SU-DHL-6 (cell line): ENCODE measurements at regions not wholly inside any gene's neighbourhood (a gene's known extent, or its start where the extent isn't known, plus 50 kb on each side); places are given as distances from the start of the nearest gene placed in this dataset.

Experiments used
- H2AFZ ChIP-seq: fragments of 200-600 bp; sonication (generic); 2 replicates; pipeline ENCODE4 v1.6.1; 2014; ENCODE audit warnings: low read depth, mild to moderate bottlenecking, moderate library complexity, mixed read lengths, antibody characterized with exemption, low read length; ENCODE audit not compliant: severe bottlenecking
- H3F3A ChIP-seq: fragments of 200-600 bp; shearing (Covaris generic); 2 replicates; pipeline ENCODE4 v1.6.0; 2016; ENCODE audit warnings: antibody characterized with exemption, mild to moderate bottlenecking; ENCODE audit not compliant: insufficient read depth
- H3K27ac ChIP-seq: fragments of 200-600 bp; sonication (generic); 2 replicates; pipeline ENCODE4 v1.5.1; 2016; ENCODE audit warnings: low read depth, mild to moderate bottlenecking, low read length, moderate library complexity, mixed read lengths
- H3K27me3 ChIP-seq: fragments of 200-600 bp; sonication (generic), shearing (Covaris generic); 2 replicates; pipeline ENCODE4 v1.6.0; 2014; ENCODE audit warnings: mild to moderate bottlenecking, low read length
- H3K36me3 ChIP-seq: fragments of 200-600 bp; sonication (generic); 2 replicates; pipeline ENCODE4 v1.6.1; 2014; ENCODE audit warnings: mild to moderate bottlenecking, low read length, mixed read lengths
- H3K4me2 ChIP-seq: fragments of 300-600, 200-600 bp; shearing (Covaris generic), sonication (generic); 2 replicates; pipeline ENCODE4 v1.6.0; 2014; ENCODE audit warnings: low read length, low read depth, mild to moderate bottlenecking; ENCODE audit not compliant: poor library complexity, severe bottlenecking
- H3K4me3 ChIP-seq: fragments of 200-600 bp; sonication (generic); 2 replicates; pipeline ENCODE4 v1.5.1; 2014; ENCODE audit warnings: antibody characterized with exemption, low read length, mild to moderate bottlenecking, mixed read lengths; ENCODE audit not compliant: insufficient read depth, poor library complexity, severe bottlenecking
- H3K79me2 ChIP-seq: fragments of 200-600 bp; sonication (generic); 2 replicates; pipeline ENCODE4 v1.6.1; 2014; ENCODE audit warnings: mild to moderate bottlenecking, low read length, moderate library complexity; ENCODE audit not compliant: insufficient read depth
- H3K9ac ChIP-seq: fragments of 200-600 bp; sonication (generic); 2 replicates; pipeline ENCODE4 v1.7.0; 2014; ENCODE audit warnings: mild to moderate bottlenecking, low read length
- H3K9me2 ChIP-seq: fragments of 200-600 bp; sonication (generic); replicated peaks from 2 replicates; pipeline ENCODE4 v1.6.1; 2014; ENCODE audit warnings: low read length; ENCODE audit not compliant: insufficient read depth
- H3K9me3 ChIP-seq: fragments of 200-600 bp; sonication (generic); 2 replicates; pipeline ENCODE4 v1.6.1; 2014; ENCODE audit warnings: low read length, mixed read lengths; ENCODE audit not compliant: insufficient read depth
- H4K20me1 ChIP-seq: fragments of 200-600 bp; sonication (generic); 2 replicates; pipeline ENCODE4 v1.6.1; 2014; ENCODE audit warnings: low read depth, mild to moderate bottlenecking, antibody characterized with exemption, low read length, moderate library complexity, mixed read lengths
- EZH2phosphoT487 ChIP-seq: fragments of 200-600 bp; sonication (generic), shearing (Covaris generic); conservative IDR thresholded peaks from 2 replicates; pipeline ENCODE4 v1.6.1; 2018; ENCODE audit warnings: mild to moderate bottlenecking, antibody characterized with exemption, low read length, moderate library complexity, mixed read lengths
- TF ChIP-seq, protein P1 (sequence below): fragments of 200-600 bp; sonication (generic); IDR thresholded peaks from one replicate; pipeline ENCODE4 v1.5.1; 2017; ENCODE audit warnings: antibody characterized with exemption, mild to moderate bottlenecking, low read length, moderate library complexity; ENCODE audit not compliant: insufficient read depth, poor library complexity, severe bottlenecking

DNA sequence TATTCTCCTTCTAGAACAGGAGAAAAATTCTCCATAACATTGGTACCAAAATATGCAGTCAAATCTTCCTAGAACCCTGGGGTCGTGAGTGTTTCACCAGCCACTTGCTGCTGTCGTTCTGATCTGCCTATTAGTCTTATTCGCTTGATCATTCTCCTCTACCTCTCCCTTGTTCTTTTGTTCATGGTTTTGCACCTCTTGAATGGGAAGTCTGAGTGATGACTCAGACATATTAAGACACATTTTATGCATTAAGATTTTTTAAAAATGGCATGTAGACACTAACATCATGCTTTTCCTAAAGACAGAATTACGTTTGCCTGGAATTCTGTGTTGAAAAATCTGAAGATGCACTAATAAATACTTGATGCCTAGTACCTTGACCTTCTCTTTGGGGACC is 159.2 kb upstream of the LRIG3 start:
- no peaks in the 10 kb centered on the region for H3K79me2 ChIP-seq
- H3K27ac ChIP-seq = no peak overlapping the region
- H3K4me3 ChIP-seq = no peak overlapping the region
- no peaks in the 10 kb centered on the region for H3K36me3 ChIP-seq
- no peaks in the 10 kb centered on the region for H3K9me3 ChIP-seq
- no peak overlapping the region for H3K4me2 ChIP-seq
- no peaks in the 10 kb centered on the region for H3F3A ChIP-seq
- no peaks in the 10 kb centered on the region for H3K27me3 ChIP-seq
- no peaks in the 10 kb centered on the region for H3K9me2 ChIP-seq
- TF ChIP-seq, protein P1, sequence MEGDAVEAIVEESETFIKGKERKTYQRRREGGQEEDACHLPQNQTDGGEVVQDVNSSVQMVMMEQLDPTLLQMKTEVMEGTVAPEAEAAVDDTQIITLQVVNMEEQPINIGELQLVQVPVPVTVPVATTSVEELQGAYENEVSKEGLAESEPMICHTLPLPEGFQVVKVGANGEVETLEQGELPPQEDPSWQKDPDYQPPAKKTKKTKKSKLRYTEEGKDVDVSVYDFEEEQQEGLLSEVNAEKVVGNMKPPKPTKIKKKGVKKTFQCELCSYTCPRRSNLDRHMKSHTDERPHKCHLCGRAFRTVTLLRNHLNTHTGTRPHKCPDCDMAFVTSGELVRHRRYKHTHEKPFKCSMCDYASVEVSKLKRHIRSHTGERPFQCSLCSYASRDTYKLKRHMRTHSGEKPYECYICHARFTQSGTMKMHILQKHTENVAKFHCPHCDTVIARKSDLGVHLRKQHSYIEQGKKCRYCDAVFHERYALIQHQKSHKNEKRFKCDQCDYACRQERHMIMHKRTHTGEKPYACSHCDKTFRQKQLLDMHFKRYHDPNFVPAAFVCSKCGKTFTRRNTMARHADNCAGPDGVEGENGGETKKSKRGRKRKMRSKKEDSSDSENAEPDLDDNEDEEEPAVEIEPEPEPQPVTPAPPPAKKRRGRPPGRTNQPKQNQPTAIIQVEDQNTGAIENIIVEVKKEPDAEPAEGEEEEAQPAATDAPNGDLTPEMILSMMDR = no peak
- no peak for TF ChIP-seq EZH2phosphoT487
- H3K9ac ChIP-seq = no peak overlapping the region
- no peak overlapping the region for H2AFZ ChIP-seq
- no peaks in the 10 kb centered on the region for H4K20me1 ChIP-seq

DNA sequence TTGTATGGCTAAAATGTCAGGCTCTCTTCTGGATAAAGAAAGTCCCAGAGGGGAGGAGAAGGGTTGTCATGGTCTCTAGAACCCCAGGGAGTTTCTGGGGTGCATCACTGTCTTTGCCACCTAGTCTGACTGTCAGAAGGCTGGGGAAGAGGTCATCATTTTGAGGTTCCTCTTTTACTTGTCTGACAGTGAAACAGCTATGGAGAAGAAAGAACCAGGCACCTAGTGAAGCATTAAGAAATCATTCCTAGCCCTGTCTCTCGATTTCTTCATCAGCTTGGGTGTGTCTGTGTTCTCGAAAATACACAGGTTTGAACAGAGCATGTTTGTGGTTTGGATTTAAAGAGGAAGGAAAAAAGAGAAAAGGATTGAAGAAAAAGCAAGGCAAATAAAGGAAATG is 158.7 kb upstream of the LRIG3 start:
- no peaks in the 10 kb centered on the region for H3K79me2 ChIP-seq
- no peaks in the 10 kb centered on the region for H3K27me3 ChIP-seq
- H3F3A ChIP-seq = no peaks in the 10 kb centered on the region
- no peaks in the 10 kb centered on the region for H3K36me3 ChIP-seq
- H3K9me2 ChIP-seq = no peaks in the 10 kb centered on the region
- H3K9ac ChIP-seq = no peak overlapping the region
- H3K4me3 ChIP-seq = no peak overlapping the region
- no peaks in the 10 kb centered on the region for H4K20me1 ChIP-seq
- TF ChIP-seq EZH2phosphoT487 = no peak
- TF ChIP-seq, protein P1 = no peak
- H3K27ac ChIP-seq = no peak overlapping the region
- no peaks in the 10 kb centered on the region for H3K9me3 ChIP-seq
- H3K4me2 ChIP-seq = no peak overlapping the region
- no peak overlapping the region for H2AFZ ChIP-seq

DNA sequence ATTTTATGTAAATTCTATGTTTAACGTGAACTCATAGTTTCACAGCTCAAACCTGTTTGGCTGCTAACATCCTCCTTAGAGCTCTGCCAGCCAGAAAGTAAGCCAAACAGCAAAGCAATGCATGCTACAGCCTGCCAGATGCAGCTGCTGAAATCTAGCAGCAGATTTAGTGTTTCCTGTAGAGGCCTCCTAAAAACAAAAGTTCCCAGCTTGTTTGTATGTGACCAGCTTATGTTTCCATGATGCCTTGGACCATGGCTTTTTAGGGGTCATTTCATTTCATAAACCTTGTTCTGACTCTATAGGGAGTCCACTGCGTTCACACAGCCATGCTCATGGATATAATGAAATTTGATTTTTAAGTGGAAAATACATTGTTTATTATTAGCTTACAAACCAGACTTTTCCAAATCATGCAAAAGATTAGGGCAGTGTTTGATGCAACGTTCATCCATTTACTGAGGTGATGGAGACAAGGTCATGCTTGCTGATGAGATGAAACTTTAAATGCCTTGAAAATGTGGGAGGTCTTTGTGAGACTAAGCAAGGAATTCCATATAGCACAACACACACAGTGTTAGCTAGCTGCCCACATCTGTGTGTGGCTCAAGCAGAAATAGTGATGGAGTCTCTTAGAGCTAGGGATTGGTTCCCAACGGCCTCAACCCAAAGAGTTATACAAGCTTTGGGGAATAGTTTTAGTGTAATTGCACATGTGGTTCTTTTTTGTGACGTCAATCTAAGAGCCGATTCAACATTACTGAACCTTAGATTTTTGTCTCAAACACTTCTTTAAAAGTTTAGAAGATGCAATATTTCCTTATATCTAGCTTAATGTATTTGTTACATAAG is 157.5 kb upstream of the LRIG3 start:
- Histone ChIP-seq H3F3A (no peaks in the 10 kb centered on the region), H3K4me3 (no peak overlapping the region), H3K36me3 (no peaks in the 10 kb centered on the region), H3K27ac (no peak overlapping the region), H3K9me3 (no peaks in the 10 kb centered on the region), H3K4me2 (no peak overlapping the region), H4K20me1 (no peaks in the 10 kb centered on the region), H3K79me2 (no peaks in the 10 kb centered on the region), H3K27me3 (no peaks in the 10 kb centered on the region), H3K9me2 (no peaks in the 10 kb centered on the region), H3K9ac (no peak overlapping the region), H2AFZ (no peak overlapping the region)
- TF ChIP-seq EZH2phosphoT487 = no peak
- TF ChIP-seq, protein P1 = no peak
